ENCODE measurements at regions not wholly inside any gene's neighbourhood (a gene's known extent, or its start where the extent isn't known, plus 50 kb on each side); places are given as distances from the start of the nearest gene placed in this dataset.

DNA sequence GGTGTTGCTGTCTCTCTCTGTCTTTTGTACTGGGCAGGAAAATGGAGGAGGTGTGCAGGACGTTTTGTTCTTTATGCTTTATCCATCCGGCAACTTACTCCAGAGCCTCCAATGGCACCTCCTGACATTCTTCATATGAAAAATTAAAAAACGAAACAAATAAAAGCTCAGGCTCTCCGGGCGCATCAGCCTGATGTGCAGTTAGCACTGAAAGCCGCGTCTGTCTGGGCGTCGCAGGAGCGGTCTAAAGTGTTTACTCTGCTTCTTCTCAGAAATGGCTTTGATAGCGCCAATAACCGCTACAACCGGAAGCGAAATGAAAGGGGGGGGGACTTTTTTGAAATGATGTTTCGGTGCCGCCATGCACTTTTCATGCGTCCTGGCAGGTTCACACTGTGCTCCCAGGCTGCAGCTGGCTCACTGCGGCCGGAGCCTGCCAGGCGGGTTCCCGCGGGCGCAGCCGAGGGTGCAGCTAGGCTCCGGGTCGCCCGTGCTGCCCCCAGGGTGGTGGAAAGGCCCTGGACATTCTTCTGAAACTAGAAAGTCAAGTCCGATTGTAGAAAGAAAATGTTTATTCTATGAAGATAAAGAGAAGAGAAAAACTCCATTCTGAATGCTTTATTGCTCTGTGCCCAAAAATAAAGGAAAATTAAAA, 407.7 kb upstream of the IRX1 start (continued):
- no peak for TF ChIP-seq POLR2AphosphoS5 (IDR thresholded peaks at IDR 0.05; ENCODE audit: low read depth)
- TF ChIP-seq REST (IDR thresholded peaks at IDR 0.05; ENCODE audit: unreplicated experiment) = no peak
- no peak for TF ChIP-seq JUNB (IDR thresholded peaks at IDR 0.05; ENCODE audit: unreplicated experiment)
- no peak for TF ChIP-seq ZNF114 (CRISPR knock-in tag; IDR thresholded peaks at IDR 0.05)
- no peak for TF ChIP-seq ETS1 (IDR thresholded peaks at IDR 0.05)
- TF ChIP-seq EZH2 (IDR thresholded peaks at IDR 0.05; ENCODE audit: low read depth, unreplicated experiment) = no peak
- TF ChIP-seq NANOG (IDR thresholded peaks at IDR 0.05; ENCODE audit: borderline replicate concordance) = no peak

GRCh38 chr5:3186736-3187405, 408.8 kb upstream of the IRX1 start:
- H3K4me2 ChIP-seq = peak overlapping the region; percentile 37; the same call in 1 of the 2 replicates
- H3F3A ChIP-seq (replicated peaks; ENCODE audit: low read depth) = no peaks in the 10 kb centered on the region
- no peak for ATAC-seq
- TF ChIP-seq CREB1 (CRISPR knock-in tag; IDR thresholded peaks at IDR 0.05; ENCODE audit: low read depth) = no peak
- no peak for TF ChIP-seq POLR2AphosphoS5 (IDR thresholded peaks at IDR 0.05; ENCODE audit: low read depth)
- no peak for TF ChIP-seq ZNF331 (CRISPR knock-in tag; IDR thresholded peaks at IDR 0.05; ENCODE audit: low read depth)
- TF ChIP-seq REST (IDR thresholded peaks at IDR 0.05; ENCODE audit: unreplicated experiment) = no peak
- no peak for TF ChIP-seq STAT1 (IDR thresholded peaks at IDR 0.05; ENCODE audit: unreplicated experiment)
- no peak for TF ChIP-seq NANOG (IDR thresholded peaks at IDR 0.05; ENCODE audit: borderline replicate concordance)
- TF ChIP-seq, protein P1, sequence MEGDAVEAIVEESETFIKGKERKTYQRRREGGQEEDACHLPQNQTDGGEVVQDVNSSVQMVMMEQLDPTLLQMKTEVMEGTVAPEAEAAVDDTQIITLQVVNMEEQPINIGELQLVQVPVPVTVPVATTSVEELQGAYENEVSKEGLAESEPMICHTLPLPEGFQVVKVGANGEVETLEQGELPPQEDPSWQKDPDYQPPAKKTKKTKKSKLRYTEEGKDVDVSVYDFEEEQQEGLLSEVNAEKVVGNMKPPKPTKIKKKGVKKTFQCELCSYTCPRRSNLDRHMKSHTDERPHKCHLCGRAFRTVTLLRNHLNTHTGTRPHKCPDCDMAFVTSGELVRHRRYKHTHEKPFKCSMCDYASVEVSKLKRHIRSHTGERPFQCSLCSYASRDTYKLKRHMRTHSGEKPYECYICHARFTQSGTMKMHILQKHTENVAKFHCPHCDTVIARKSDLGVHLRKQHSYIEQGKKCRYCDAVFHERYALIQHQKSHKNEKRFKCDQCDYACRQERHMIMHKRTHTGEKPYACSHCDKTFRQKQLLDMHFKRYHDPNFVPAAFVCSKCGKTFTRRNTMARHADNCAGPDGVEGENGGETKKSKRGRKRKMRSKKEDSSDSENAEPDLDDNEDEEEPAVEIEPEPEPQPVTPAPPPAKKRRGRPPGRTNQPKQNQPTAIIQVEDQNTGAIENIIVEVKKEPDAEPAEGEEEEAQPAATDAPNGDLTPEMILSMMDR (conservative IDR thresholded peaks at IDR 0.05; ENCODE audit: low read depth in 2 of 2) = no peak
- TF ChIP-seq EZH2phosphoT487 (IDR thresholded peaks at IDR 0.05; ENCODE audit: unreplicated experiment) = no peak
- no peak for TF ChIP-seq ZNF114 (CRISPR knock-in tag; IDR thresholded peaks at IDR 0.05)

More at GRCh38 chr5:3186736-3187405, 408.8 kb upstream of the IRX1 start:
- peaks cover 21% of the 10 kb centered on the region for H3K4me1 Mint-ChIP-seq
- H3K4me3 Mint-ChIP-seq = no peak overlapping the region
- no peak overlapping the region for H2AFZ ChIP-seq
- no peak overlapping the region for H3K27ac ChIP-seq (ENCODE audit: low read depth)
- no peak overlapping the region for H3K27ac Mint-ChIP-seq
- H3K9me3 Mint-ChIP-seq = no peaks in the 10 kb centered on the region
- no peak overlapping the region for H3K4me3 ChIP-seq
- no peaks in the 10 kb centered on the region for H4K20me1 ChIP-seq (replicated peaks; ENCODE audit: insufficient read depth)
- no peaks in the 10 kb centered on the region for H3K36me3 Mint-ChIP-seq (ENCODE audit: low read depth)
- H3K27me3 Mint-ChIP-seq (ENCODE audit: insufficient read depth, low read depth, poor library complexity) = no peaks in the 10 kb centered on the region
- H3K9me2 ChIP-seq (ENCODE audit: insufficient read depth) = no peaks in the 10 kb centered on the region
- no peak for DNase-seq (ENCODE audit: low spot score)
- no peaks in the 10 kb centered on the region for H3K79me2 ChIP-seq (replicated peaks; ENCODE audit: insufficient read depth)
- no peaks in the 10 kb centered on the region for H3K27me3 ChIP-seq (ENCODE audit: insufficient read depth)
- no peaks in the 10 kb centered on the region for H3K36me3 ChIP-seq (ENCODE audit: insufficient read depth)
- H3K4me1 ChIP-seq (ENCODE audit: insufficient read depth) = peaks cover 26% of the 10 kb centered on the region
